ENCODE measurements at regions not wholly inside any gene's neighbourhood (a gene's known extent, or its start where the extent isn't known, plus 50 kb on each side); places are given as distances from the start of the nearest gene placed in this dataset.
"Not testable (repeated sequence)": the region's sequence is repeated elsewhere in the genome, so short reads cannot be mapped to it uniquely, and the experiment has no call there.

- no peak for DNase-seq (ENCODE audit: low read depth in 2 of 2)
These were observed 92.1 kb upstream of the C1orf174 start for GRCh38 chr1:3992103-3992556.

- DNase-seq (ENCODE audit: low read depth in 2 of 2): no peak
These were observed 92.7 kb upstream of the C1orf174 start for GRCh38 chr1:3992746-3993145.

- no peak for DNase-seq (ENCODE audit: low read depth in 2 of 2)
These were observed 93.7 kb upstream of the C1orf174 start for GRCh38 chr1:3993619-3994375.

- no peak for DNase-seq (ENCODE audit: low read depth in 2 of 2)
These were observed 95.2 kb upstream of the C1orf174 start for GRCh38 chr1:3995141-3995780.

GRCh38 chr1:3996846-3997705 is 97.0 kb upstream of the C1orf174 start:
- no peak for DNase-seq (ENCODE audit: low read depth in 2 of 2)

GRCh38 chr1:3998086-3998485 is 98.0 kb upstream of the C1orf174 start:
- DNase-seq (ENCODE audit: low read depth in 2 of 2): no peak

GRCh38 chr1:3999514-3999913 is 99.4 kb upstream of the C1orf174 start:
- DNase-seq (ENCODE audit: low read depth in 2 of 2): not testable (repeated sequence)

- no peak for DNase-seq (ENCODE audit: low read depth in 2 of 2)
These were observed 100.1 kb upstream of the C1orf174 start for GRCh38 chr1:3999941-4000735.

GRCh38 chr1:4000811-4001251 is 100.8 kb upstream of the C1orf174 start:
- no peak for DNase-seq (ENCODE audit: low read depth in 2 of 2)

- no peak for DNase-seq (ENCODE audit: low read depth in 2 of 2)
These were observed 101.4 kb upstream of the C1orf174 start for GRCh38 chr1:4001461-4001860.

- DNase-seq (ENCODE audit: low read depth in 2 of 2): no peak
These were observed 102.0 kb upstream of the C1orf174 start for GRCh38 chr1:4002061-4002521.

GRCh38 chr1:4002741-4003140 is 102.7 kb upstream of the C1orf174 start:
- DNase-seq (ENCODE audit: low read depth in 2 of 2): no peak

- DNase-seq (ENCODE audit: low read depth in 2 of 2): no peak
These were observed 103.9 kb upstream of the C1orf174 start for GRCh38 chr1:4003846-4004505.

GRCh38 chr1:4004635-4005430 is 104.8 kb upstream of the C1orf174 start:
- DNase-seq (ENCODE audit: low read depth in 2 of 2): no peak

- DNase-seq (ENCODE audit: low read depth in 2 of 2): no peak
These were observed 105.4 kb upstream of the C1orf174 start for GRCh38 chr1:4005431-4005830.

GRCh38 chr1:4006676-4007374 is 106.8 kb upstream of the C1orf174 start:
- DNase-seq (ENCODE audit: low read depth in 2 of 2): no peak

GRCh38 chr1:4010284-4010683 is 110.2 kb upstream of the C1orf174 start:
- no peak for DNase-seq (ENCODE audit: low read depth in 2 of 2)

- no peak for DNase-seq (ENCODE audit: low read depth in 2 of 2)
These were observed 110.9 kb upstream of the C1orf174 start for GRCh38 chr1:4010814-4011605.

Data from fibroblast of skin of left biceps (primary cell).